Cardiac muscle cell (in vitro differentiated cells and primary cell): ENCODE measurements at regions not wholly inside any gene's neighbourhood (a gene's known extent, or its start where the extent isn't known, plus 50 kb on each side); places are given as distances from the start of the nearest gene placed in this dataset.

Experiments used
- DNase-seq, 2 donors: peaks; one replicate each; pipeline versions ENCODE4 v3.0.0 to v3.0.0-alpha.2; 2010 to 2017; ENCODE audit warnings: low read depth in 1 of 2, low spot score in 1 of 2
- H3K27ac ChIP-seq: fragments of 200-600 bp; sonication (generic); 2 replicates; pipeline ENCODE4 v1.5.1; 2016
- H3K27me3 ChIP-seq: fragments of 200-600 bp; sonication (generic); 2 replicates; pipeline ENCODE4 v1.6.0; 2016; ENCODE audit warnings: control low read depth
- H3K36me3 ChIP-seq: fragments of 200-600 bp; sonication (generic); 2 replicates; pipeline ENCODE4 v1.5.1; 2016; ENCODE audit warnings: control low read depth
- H3K4me1 ChIP-seq: fragments of 200-600 bp; sonication (generic); 2 replicates; pipeline ENCODE4 v1.8.1; 2017; ENCODE audit warnings: low read depth, mild to moderate bottlenecking, mixed run types
- H3K4me3 ChIP-seq: fragments of 200-600 bp; sonication (generic); 2 replicates; pipeline ENCODE4 v1.5.1; 2016; ENCODE audit warnings: mild to moderate bottlenecking
- H3K9me3 ChIP-seq: fragments of 200-600 bp; sonication (generic); 2 replicates; pipeline ENCODE4 v1.5.1; 2017; ENCODE audit warnings: low read depth, mild to moderate bottlenecking, control low read depth
- CTCF ChIP-seq: IDR thresholded peaks from 2 replicates; pipeline ENCODE4 v1.5.1; 2012; ENCODE audit warnings: low read depth, mild to moderate bottlenecking, low read length

- Histone ChIP-seq H3K4me3 (no peak overlapping the region), H3K27me3 (no peaks in the 10 kb centered on the region), H3K9me3 (no peaks in the 10 kb centered on the region), H3K27ac (no peak overlapping the region), H3K4me1 (no peaks in the 10 kb centered on the region), H3K36me3 (no peaks in the 10 kb centered on the region)
- TF ChIP-seq CTCF, result no peak
- DNase-seq, result peak in 1 of 2 donors; percentile 89
Measured at GRCh38 chr9:31304576-31304975, 1079.9 kb upstream of the ACO1 start.

GRCh38 chr9:31314241-31314640, 1070.2 kb upstream of the ACO1 start:
- no peak overlapping the region for H3K4me3 ChIP-seq
- H3K9me3 ChIP-seq, result no peaks in the 10 kb centered on the region
- no peak overlapping the region for H3K27ac ChIP-seq
- H3K36me3 ChIP-seq, result no peaks in the 10 kb centered on the region
- H3K27me3 ChIP-seq, result no peaks in the 10 kb centered on the region
- DNase-seq, result no peak
- TF ChIP-seq CTCF, result no peak
- H3K4me1 ChIP-seq, result no peaks in the 10 kb centered on the region

- Histone ChIP-seq H3K4me1 (peaks cover 3% of the 10 kb centered on the region), H3K27ac (no peak overlapping the region), H3K4me3 (no peak overlapping the region), H3K27me3 (no peaks in the 10 kb centered on the region), H3K9me3 (no peaks in the 10 kb centered on the region), H3K36me3 (no peaks in the 10 kb centered on the region)
- DNase-seq, result no peak
- TF ChIP-seq CTCF, result no peak
Measured at GRCh38 chr9:31320494-31320893, 1063.9 kb upstream of the ACO1 start.

GRCh38 chr9:31321256-31321655, 1063.2 kb upstream of the ACO1 start:
- H3K27ac ChIP-seq, result no peak overlapping the region
- DNase-seq, result no peak
- no peak overlapping the region for H3K4me3 ChIP-seq
- no peaks in the 10 kb centered on the region for H3K36me3 ChIP-seq
- H3K9me3 ChIP-seq, result no peaks in the 10 kb centered on the region
- peaks cover 3% of the 10 kb centered on the region for H3K4me1 ChIP-seq
- no peaks in the 10 kb centered on the region for H3K27me3 ChIP-seq
- no peak for TF ChIP-seq CTCF

GRCh38 chr9:31321686-31322085, 1062.8 kb upstream of the ACO1 start:
- H3K27ac ChIP-seq, result no peak overlapping the region
- H3K27me3 ChIP-seq, result no peaks in the 10 kb centered on the region
- H3K4me3 ChIP-seq, result no peak overlapping the region
- no peak for TF ChIP-seq CTCF
- H3K9me3 ChIP-seq, result no peaks in the 10 kb centered on the region
- H3K36me3 ChIP-seq, result no peaks in the 10 kb centered on the region
- no peak for DNase-seq
- peaks cover 3% of the 10 kb centered on the region for H3K4me1 ChIP-seq
